Aorta (tissue), 5 donors: ENCODE measurements at regions not wholly inside any gene's neighbourhood (a gene's known extent, or its start where the extent isn't known, plus 50 kb on each side); places are given as distances from the start of the nearest gene placed in this dataset.

Source experiments
- ATAC-seq: fragments of 200-7000 bp; cut with Tn5 transposase; one replicate; pipeline ENCODE4 v1.9.1; 2022; ENCODE audit warnings: moderate library complexity; ENCODE audit not compliant: low FRiP score
- DNase-seq, 2 donors: peaks; one replicate each; pipeline ENCODE4 v3.0.0-alpha.2; 2020
- H3K27ac ChIP-seq, 2 donors: one replicate each; pipeline ENCODE4 v1.5.1; 2013; ENCODE audit warnings: low read length in 2 of 2, mild to moderate bottlenecking in 2 of 2, moderate library complexity in 2 of 2, control low read depth in 1 of 2, inconsistent platforms in 1 of 2, low read depth in 1 of 2
- H3K27me3 ChIP-seq, 2 donors: one replicate each; pipeline ENCODE4 v1.6.1; 2013; ENCODE audit warnings: control low read depth in 1 of 2, low read length in 1 of 2, mild to moderate bottlenecking in 1 of 2, moderate library complexity in 1 of 2; ENCODE audit not compliant: insufficient read depth in 2 of 2, control insufficient read depth in 1 of 2
- H3K36me3 ChIP-seq, 2 donors: one replicate each; pipeline ENCODE4 v1.6.1; 2013; ENCODE audit warnings: control low read depth in 1 of 2, low read length in 1 of 2, mild to moderate bottlenecking in 1 of 2; ENCODE audit not compliant: insufficient read depth in 2 of 2, control insufficient read depth in 1 of 2
- H3K4me1 ChIP-seq, 2 donors: one replicate each; pipeline ENCODE4 v1.6.1; 2013; ENCODE audit warnings: low read length in 2 of 2, control low read depth in 1 of 2, mild to moderate bottlenecking in 1 of 2, moderate library complexity in 1 of 2; ENCODE audit not compliant: insufficient read depth in 2 of 2, control insufficient read depth in 1 of 2
- H3K4me3 ChIP-seq, 2 donors: one replicate each; pipeline ENCODE4 v1.5.1; 2013; ENCODE audit warnings: low read length in 2 of 2, control low read depth in 1 of 2, mild to moderate bottlenecking in 1 of 2
- H3K9me3 ChIP-seq: one replicate; pipeline ENCODE4 v1.6.1; 2013; ENCODE audit warnings: mild to moderate bottlenecking, low read length; ENCODE audit not compliant: control insufficient read depth
- WGBS, 2 donors: extraction: QIAGEN DNeasy Blood & Tissue Kit; methylation state at CpG; one replicate each; pipeline ENCODE4 v1.1.7; 2013; 5-methylcytosine and 5-hydroxymethylcytosine counted together
- intact Hi-C, 2 donors: fragments of 100-400 bp; cut with DNase I; formaldehyde crosslinking; loops; one replicate each; pipeline versions ENCODE4 v1.14.2 to v1.15.0; 2022
- donor health status: healthy with polysubstance abuse.
- donor health status: Bipolar disorder and iron deficiency.
- donor health status: DM: no; HTN: no; CAD: no.
- donor health status: DM: no; HTN: no; CAD: no.
- donor health status: DM: yes; HTN: yes; CAD: no.

DNA sequence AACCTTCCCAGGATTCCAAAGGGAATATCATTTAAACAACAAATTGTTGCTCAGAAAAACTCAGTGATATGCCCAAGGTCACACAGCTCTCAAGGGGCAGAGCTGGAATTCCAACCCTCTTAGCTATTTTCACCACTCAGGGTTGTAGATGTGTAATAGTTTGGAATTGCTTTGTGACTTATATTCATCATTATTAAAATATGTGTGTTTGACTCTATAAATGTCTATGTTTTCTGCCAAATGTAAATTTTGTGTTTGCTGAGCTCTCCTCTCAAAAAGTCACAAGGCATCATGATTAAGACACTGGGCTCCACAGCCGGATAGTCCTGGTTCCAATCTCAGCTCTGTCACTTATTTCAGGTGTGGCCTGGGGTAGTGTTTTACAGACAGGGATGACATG lies 407.3 kb downstream of the TMEM135 start:
- 64 to 71% methylated on average over 1 of the region's 1 CpG for WGBS, 2 donors

DNA sequence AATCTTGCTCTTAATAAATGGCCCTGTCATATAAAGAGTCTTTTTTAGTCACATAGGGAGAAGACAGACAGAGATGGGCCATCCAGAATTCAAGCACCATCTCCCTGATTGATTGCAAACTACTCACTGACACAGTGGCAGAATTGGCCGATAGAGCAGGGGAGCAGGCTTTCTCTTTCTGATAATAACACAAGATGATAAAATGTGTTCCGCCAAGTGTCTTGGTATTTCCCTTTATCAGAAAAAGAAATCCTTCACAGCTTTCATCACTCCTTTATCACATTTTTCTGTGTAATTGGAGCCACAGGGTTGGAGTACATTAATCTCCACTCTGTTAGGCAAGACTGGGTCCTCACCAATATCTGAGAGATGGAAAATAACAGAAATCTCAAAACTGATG lies 406.0 kb downstream of the TMEM135 start:
- Histone ChIP-seq H3K27ac (no peak overlapping the region), H3K4me1 (peaks cover 3% of the 10 kb centered on the region in 2 donors), H3K4me3 (no peak overlapping the region), H3K36me3 (no peaks in the 10 kb centered on the region), H3K27me3 (no peaks in the 10 kb centered on the region), H3K9me3 (no peaks in the 10 kb centered on the region)
- DNase-seq (no peak), ATAC-seq (no peak)
- intact Hi-C loops, result no loop called here
- WGBS, 2 donors, result 81 to 93% methylated on average over 2 of the region's 2 CpGs

More for the DNA sequence above, 407.3 kb downstream of the TMEM135 start:
- DNase-seq (no peak), ATAC-seq (no peak)
- Histone ChIP-seq H3K4me1 (peaks cover 3% of the 10 kb centered on the region in 2 donors), H3K36me3 (no peaks in the 10 kb centered on the region), H3K9me3 (no peaks in the 10 kb centered on the region), H3K4me3 (no peak overlapping the region), H3K27ac (no peak overlapping the region), H3K27me3 (no peaks in the 10 kb centered on the region)
- intact Hi-C loops, result no loop called here

DNA sequence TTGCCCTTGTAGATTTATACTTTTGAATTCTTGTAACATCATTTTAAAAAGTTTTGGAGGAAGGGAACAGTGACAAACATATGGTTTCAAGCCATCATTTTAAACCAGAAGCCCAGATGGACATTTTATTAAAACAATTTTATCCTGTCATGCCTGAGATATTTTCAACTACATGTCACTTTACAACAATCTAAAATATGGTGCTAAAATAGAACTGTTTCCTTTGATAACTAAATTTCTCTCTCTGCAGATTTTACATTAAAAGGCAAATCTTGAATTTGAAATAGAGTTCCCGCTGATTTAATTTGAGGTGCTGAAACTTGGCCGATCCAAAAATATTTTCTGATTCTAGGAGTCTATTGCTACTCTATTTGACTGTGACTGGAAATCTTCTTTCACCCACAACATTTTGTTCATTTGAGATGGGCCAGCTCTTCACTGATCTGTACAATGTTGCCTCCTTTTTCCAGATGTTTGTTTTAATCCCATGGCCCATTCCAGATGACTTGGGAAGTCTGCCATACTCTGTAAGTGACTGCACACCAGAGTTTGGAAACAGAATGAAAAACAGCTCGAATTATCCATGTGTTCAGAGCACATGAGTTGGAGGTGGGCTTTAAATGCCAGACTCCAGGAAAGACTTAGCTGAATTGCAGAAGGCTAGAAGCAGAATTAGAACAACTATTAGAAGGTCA lies 402.5 kb downstream of the TMEM135 start:
- no peaks in the 10 kb centered on the region for H3K9me3 ChIP-seq
- intact Hi-C loops, result no loop called here
- H3K27ac ChIP-seq, result no peak overlapping the region
- no peak overlapping the region for H3K4me3 ChIP-seq
- no peak for ATAC-seq
- H3K36me3 ChIP-seq, result no peaks in the 10 kb centered on the region
- 8 to 12% methylated on average over 3 of the region's 3 CpGs for WGBS, 2 donors
- H3K4me1 ChIP-seq, result peaks cover 3% of the 10 kb centered on the region in 2 donors
- H3K27me3 ChIP-seq, result no peaks in the 10 kb centered on the region
- DNase-seq, result no peak

DNA sequence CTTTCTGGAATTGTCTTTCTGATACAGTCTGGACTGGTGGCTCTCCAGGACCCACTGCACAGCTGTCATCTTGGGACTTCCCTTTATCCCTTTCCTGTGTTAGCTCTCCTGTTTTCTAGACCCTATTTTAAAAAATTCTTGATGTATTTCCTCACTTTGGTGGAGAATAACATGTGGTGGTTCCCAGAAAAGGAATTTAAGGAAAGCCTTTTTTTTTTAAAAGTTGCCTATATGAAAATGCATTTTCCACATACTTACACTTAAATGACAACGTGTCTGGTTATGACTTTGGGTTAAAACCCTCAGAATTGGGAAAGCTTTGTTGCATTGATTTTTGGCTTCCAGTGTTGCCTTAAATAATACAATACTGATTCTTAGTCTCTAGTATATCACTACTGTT lies 400.7 kb downstream of the TMEM135 start:
- Histone ChIP-seq H3K4me3 (no peak overlapping the region), H3K27me3 (no peaks in the 10 kb centered on the region), H3K36me3 (no peaks in the 10 kb centered on the region), H3K27ac (no peak overlapping the region), H3K4me1 (peaks cover 3% of the 10 kb centered on the region in 2 donors), H3K9me3 (no peaks in the 10 kb centered on the region)
- WGBS, 2 donors, result 60% methylated on average over 1 of the region's 1 CpG
- intact Hi-C loops, result no loop called here
- DNase-seq, result no peak
- no peak for ATAC-seq

DNA sequence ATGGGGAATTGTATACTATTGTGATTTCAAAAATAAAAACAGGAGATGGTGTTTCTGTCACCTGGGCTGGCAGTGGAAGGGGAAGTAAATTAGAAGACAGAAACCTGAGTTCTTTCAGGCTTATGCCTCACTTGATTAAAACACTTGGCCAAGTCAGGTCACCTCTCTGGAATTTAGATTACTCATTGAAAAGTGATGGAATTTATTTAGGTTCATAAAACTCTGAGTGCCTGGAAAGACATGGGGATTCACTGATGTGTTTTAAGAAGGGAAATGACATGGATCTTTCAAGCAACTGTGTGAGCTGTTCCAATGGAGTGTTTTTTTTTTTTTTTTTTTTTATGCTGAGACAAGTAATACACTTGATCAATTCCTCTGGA lies 400.1 kb downstream of the TMEM135 start:
- DNase-seq (no peak), ATAC-seq (no peak)
- H3K36me3 ChIP-seq, result no peaks in the 10 kb centered on the region
- no peak overlapping the region for H3K27ac ChIP-seq
- H3K9me3 ChIP-seq, result no peaks in the 10 kb centered on the region
- intact Hi-C loops, result no loop called here
- peaks cover 3% of the 10 kb centered on the region in 2 donors for H3K4me1 ChIP-seq
- H3K4me3 ChIP-seq, result no peak overlapping the region
- no peaks in the 10 kb centered on the region for H3K27me3 ChIP-seq

DNA sequence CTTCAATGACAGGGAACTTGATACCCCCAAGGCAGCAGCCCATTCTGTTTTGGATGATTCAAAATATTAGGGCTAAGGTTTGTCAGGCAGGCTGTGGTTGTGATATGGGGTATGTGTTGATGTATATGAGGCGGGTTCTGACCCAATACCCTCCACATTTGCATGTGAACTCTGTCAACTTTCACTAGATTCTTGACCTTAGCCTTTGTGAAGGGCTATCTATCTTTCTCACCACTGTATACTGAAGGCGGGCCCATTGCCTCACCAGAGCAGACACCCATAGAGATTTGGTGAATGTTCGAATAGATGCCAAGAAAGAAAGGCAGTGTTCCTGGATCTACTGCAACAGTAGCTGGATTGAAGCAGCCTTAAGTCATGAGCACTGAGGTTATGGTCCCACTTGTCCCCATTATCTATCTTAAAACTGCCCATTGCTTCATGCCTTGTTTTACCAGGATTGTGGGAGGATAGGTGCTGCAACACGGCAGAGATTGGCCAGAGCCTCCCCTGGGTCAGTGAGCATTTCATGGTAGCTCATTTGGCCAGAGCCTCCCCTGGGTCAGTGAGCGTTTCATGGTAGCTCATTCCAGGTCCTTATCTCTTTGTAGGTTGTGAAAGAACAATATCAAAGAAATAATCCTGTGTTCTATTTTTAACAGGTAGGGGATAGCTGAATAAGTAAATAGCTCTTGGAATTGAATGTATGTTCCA lies 399.6 kb downstream of the TMEM135 start:
- Histone ChIP-seq H3K27me3 (no peaks in the 10 kb centered on the region), H3K4me3 (no peak overlapping the region), H3K9me3 (no peaks in the 10 kb centered on the region), H3K27ac (no peak overlapping the region), H3K36me3 (no peaks in the 10 kb centered on the region), H3K4me1 (peaks cover 3 to 5% of the 10 kb centered on the region in 2 donors)
- intact Hi-C loops, result no loop called here
- no peak for ATAC-seq
- no peak for DNase-seq
- WGBS, 2 donors, result 81 to 86% methylated on average over 5 of the region's 5 CpGs

DNA sequence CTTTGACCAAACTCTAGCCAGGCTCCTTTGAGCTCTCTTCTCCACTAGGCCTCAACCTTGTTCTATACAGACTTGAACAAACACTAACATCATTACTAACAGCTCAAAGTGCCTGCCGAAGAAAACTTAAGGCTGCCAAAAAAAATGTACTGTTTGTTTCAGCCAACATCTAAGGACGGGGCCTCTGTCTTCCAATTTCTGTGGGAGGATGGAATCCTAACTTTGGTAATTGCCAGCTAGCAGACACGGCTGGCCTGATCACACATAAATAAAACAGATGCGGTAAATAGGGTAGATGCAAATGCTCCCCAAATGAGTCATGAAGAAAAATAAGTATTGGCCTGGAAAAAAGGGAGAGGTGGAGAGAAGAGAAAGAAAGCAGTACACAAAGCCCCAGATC lies 394.3 kb downstream of the TMEM135 start:
- Histone ChIP-seq H3K4me3 (no peak overlapping the region), H3K27ac (no peak overlapping the region), H3K4me1 (peaks cover 0 to 5% of the 10 kb centered on the region in 2 donors), H3K36me3 (no peaks in the 10 kb centered on the region), H3K9me3 (no peaks in the 10 kb centered on the region), H3K27me3 (no peaks in the 10 kb centered on the region)
- DNase-seq (no peak), ATAC-seq (no peak)
- intact Hi-C loops, result no loop called here
- 12 to 14% methylated on average over 4 of the region's 4 CpGs for WGBS, 2 donors

DNA sequence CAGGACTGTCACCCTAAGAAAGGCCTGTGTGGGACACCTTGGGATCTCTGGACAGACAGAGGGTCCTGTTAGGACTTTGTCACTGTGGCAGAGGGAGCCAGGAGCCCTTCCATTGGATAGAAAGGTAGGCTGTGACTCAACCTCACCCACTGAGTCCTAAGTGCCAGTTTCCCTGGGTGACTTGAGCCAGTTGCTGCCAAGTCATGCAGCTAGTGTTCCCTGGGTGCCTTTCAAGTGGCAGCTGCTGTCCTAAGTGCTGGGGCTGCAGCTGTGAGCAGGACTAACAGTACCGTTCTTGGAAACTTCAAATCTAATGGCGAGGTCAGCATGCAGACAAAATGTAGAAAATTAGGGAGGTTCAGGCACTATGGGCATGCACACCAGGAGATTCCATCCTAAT lies 393.7 kb downstream of the TMEM135 start:
- intact Hi-C loops, result no loop called here
- H3K9me3 ChIP-seq, result no peaks in the 10 kb centered on the region
- no peak overlapping the region for H3K27ac ChIP-seq
- no peak overlapping the region for H3K4me3 ChIP-seq
- peaks cover 0 to 5% of the 10 kb centered on the region in 2 donors for H3K4me1 ChIP-seq
- WGBS, 2 donors, result 53 to 62% methylated on average over 2 of the region's 2 CpGs
- H3K36me3 ChIP-seq, result no peaks in the 10 kb centered on the region
- DNase-seq (no peak), ATAC-seq (no peak)
- no peaks in the 10 kb centered on the region for H3K27me3 ChIP-seq

DNA sequence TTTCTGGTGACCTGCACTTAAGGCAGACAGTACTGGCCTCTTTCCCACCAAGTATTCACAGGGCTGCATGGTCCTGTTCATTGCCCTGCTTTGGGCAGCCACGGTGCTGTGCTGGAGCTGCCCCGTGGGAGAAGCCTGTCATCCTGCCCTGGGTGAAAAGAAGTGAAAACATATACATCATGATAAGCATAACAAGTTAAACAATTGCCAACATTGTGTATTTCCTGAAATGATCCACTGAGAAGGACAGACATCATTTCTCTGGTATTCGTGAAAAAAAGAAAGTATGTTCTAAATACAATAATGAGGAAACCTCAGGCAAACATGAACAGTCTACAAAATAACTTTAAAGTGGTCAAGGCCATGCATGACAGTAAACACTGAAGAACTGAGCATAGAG lies 393.1 kb downstream of the TMEM135 start:
- DNase-seq (no peak), ATAC-seq (no peak)
- WGBS, 2 donors, result 24 to 25% methylated on average over 3 of the region's 3 CpGs
- intact Hi-C loops, result no loop called here
- H3K27ac ChIP-seq, result no peak overlapping the region
- H3K27me3 ChIP-seq, result no peaks in the 10 kb centered on the region
- H3K9me3 ChIP-seq, result no peaks in the 10 kb centered on the region
- no peaks in the 10 kb centered on the region for H3K36me3 ChIP-seq
- H3K4me1 ChIP-seq, result peaks cover 0 to 5% of the 10 kb centered on the region in 2 donors
- H3K4me3 ChIP-seq, result no peak overlapping the region
